SU-DHL-6 (cell line): ENCODE measurements at regions not wholly inside any gene's neighbourhood (a gene's known extent, or its start where the extent isn't known, plus 50 kb on each side); places are given as distances from the start of the nearest gene placed in this dataset.

Source experiments
- EZH2phosphoT487 ChIP-seq: fragments of 200-600 bp; sonication (generic), shearing (Covaris generic); conservative IDR thresholded peaks from 2 replicates; pipeline ENCODE4 v1.6.1; 2018; ENCODE audit warnings: mild to moderate bottlenecking, antibody characterized with exemption, low read length, moderate library complexity, mixed read lengths
- TF ChIP-seq, protein P1 (sequence below): fragments of 200-600 bp; sonication (generic); IDR thresholded peaks from one replicate; pipeline ENCODE4 v1.5.1; 2017; ENCODE audit warnings: antibody characterized with exemption, mild to moderate bottlenecking, low read length, moderate library complexity; ENCODE audit not compliant: insufficient read depth, poor library complexity, severe bottlenecking

DNA sequence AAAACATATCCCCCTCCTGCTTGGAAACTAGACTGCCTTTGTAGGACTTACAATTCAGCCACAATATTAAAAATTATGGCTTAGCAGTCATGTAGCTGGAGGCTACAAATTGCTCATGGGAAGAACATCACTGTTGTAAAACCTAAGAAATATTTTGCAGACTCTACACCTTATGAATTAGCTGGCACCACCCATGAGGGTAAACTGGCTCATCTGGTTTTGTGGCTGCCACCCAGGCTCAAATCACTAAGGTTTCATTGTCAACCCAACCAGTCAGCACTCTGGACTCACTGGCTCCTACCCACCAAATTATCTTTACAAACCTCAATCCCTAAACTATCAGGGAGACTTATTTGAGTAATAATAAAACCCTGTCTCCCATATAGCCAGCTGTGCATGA, 100.7 kb upstream of the OLFM3 start:
- TF ChIP-seq, protein P1, sequence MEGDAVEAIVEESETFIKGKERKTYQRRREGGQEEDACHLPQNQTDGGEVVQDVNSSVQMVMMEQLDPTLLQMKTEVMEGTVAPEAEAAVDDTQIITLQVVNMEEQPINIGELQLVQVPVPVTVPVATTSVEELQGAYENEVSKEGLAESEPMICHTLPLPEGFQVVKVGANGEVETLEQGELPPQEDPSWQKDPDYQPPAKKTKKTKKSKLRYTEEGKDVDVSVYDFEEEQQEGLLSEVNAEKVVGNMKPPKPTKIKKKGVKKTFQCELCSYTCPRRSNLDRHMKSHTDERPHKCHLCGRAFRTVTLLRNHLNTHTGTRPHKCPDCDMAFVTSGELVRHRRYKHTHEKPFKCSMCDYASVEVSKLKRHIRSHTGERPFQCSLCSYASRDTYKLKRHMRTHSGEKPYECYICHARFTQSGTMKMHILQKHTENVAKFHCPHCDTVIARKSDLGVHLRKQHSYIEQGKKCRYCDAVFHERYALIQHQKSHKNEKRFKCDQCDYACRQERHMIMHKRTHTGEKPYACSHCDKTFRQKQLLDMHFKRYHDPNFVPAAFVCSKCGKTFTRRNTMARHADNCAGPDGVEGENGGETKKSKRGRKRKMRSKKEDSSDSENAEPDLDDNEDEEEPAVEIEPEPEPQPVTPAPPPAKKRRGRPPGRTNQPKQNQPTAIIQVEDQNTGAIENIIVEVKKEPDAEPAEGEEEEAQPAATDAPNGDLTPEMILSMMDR, result no peak
- no peak for TF ChIP-seq EZH2phosphoT487
